HG02973 (cell line): ENCODE measurements at regions not wholly inside any gene's neighbourhood (a gene's known extent, or its start where the extent isn't known, plus 50 kb on each side); places are given as distances from the start of the nearest gene placed in this dataset.
"Not testable (repeated sequence)": the region's sequence is repeated elsewhere in the genome, so short reads cannot be mapped to it uniquely, and the experiment has no call there.

Source experiments
- ATAC-seq: cut with Tn5 transposase; IDR thresholded peaks from one replicate; pipeline ENCODE4 v1.9.1; 2021; ENCODE audit warnings: moderate library complexity; ENCODE audit not compliant: unreplicated experiment

GRCh38 chr2:126276268-126276667, 379.7 kb upstream of the GYPC start:
- not testable (repeated sequence) for ATAC-seq

GRCh38 chr2:126288362-126288761, 367.6 kb upstream of the GYPC start:
- no peak for ATAC-seq

- ATAC-seq, result not testable (repeated sequence)
Measured at GRCh38 chr2:126293962-126294361, 362.0 kb upstream of the GYPC start.

- ATAC-seq, result no peak
Measured at GRCh38 chr2:126299469-126299976, 356.4 kb upstream of the GYPC start.

- no peak for ATAC-seq
Measured at GRCh38 chr2:126300348-126300747, 355.6 kb upstream of the GYPC start.

GRCh38 chr2:126302043-126302442, 353.9 kb upstream of the GYPC start:
- no peak for ATAC-seq

- no peak for ATAC-seq
Measured at GRCh38 chr2:126303113-126303512, 352.8 kb upstream of the GYPC start.

- no peak for ATAC-seq
Measured at GRCh38 chr2:126304154-126304553, 351.8 kb upstream of the GYPC start.

GRCh38 chr2:126306539-126306938, 349.4 kb upstream of the GYPC start:
- ATAC-seq, result no peak

- ATAC-seq, result no peak
Measured at GRCh38 chr2:126307740-126308139, 348.2 kb upstream of the GYPC start.

- no peak for ATAC-seq
Measured at GRCh38 chr2:126309185-126309584, 346.8 kb upstream of the GYPC start.

- ATAC-seq, result no peak
Measured at GRCh38 chr2:126312579-126312978, 343.4 kb upstream of the GYPC start.

- ATAC-seq, result no peak
Measured at GRCh38 chr2:126315828-126316227, 340.1 kb upstream of the GYPC start.

- ATAC-seq, result no peak
Measured at GRCh38 chr2:126317790-126318431, 338.0 kb upstream of the GYPC start.

- ATAC-seq, result no peak
Measured at GRCh38 chr2:126322342-126322741, 333.6 kb upstream of the GYPC start.

- no peak for ATAC-seq
Measured at GRCh38 chr2:126325202-126325601, 330.8 kb upstream of the GYPC start.

- ATAC-seq, result no peak
Measured at GRCh38 chr2:126329173-126329572, 326.8 kb upstream of the GYPC start.

- ATAC-seq, result no peak
Measured at GRCh38 chr2:126342457-126342856, 313.5 kb upstream of the GYPC start.

GRCh38 chr2:126343136-126343535, 312.8 kb upstream of the GYPC start:
- ATAC-seq, result no peak

GRCh38 chr2:126344493-126344892, 311.5 kb upstream of the GYPC start:
- ATAC-seq, result peak; percentile 68

- ATAC-seq, result no peak
Measured at GRCh38 chr2:126345691-126346090, 310.3 kb upstream of the GYPC start.

GRCh38 chr2:126356631-126357030, 299.3 kb upstream of the GYPC start:
- ATAC-seq, result no peak

GRCh38 chr2:126358122-126358521, 297.8 kb upstream of the GYPC start:
- ATAC-seq, result no peak
